ENCODE measurements at regions not wholly inside any gene's neighbourhood (a gene's known extent, or its start where the extent isn't known, plus 50 kb on each side); places are given as distances from the start of the nearest gene placed in this dataset.

- in situ Hi-C loops (cut with HindIII; ENCODE audit: low pct_ligation_motif_present, low pct_unique_long_range_greater_than_20kb, low sequenced_read_pairs), result no loop called here
- DNase-seq, result no peak
Measured at GRCh38 chr9:81379655-81380054, 309.7 kb downstream of the TLE1 start.

GRCh38 chr9:81377921-81378320 lies 311.4 kb downstream of the TLE1 start:
- in situ Hi-C loops (cut with HindIII; ENCODE audit: low pct_ligation_motif_present, low pct_unique_long_range_greater_than_20kb, low sequenced_read_pairs), result no loop called here
- no peak for DNase-seq

- DNase-seq, result no peak
- in situ Hi-C loops (cut with HindIII; ENCODE audit: low pct_ligation_motif_present, low pct_unique_long_range_greater_than_20kb, low sequenced_read_pairs), result no loop called here
Measured at GRCh38 chr9:81377320-81377719, 312.0 kb downstream of the TLE1 start.

- in situ Hi-C loops (cut with HindIII; ENCODE audit: low pct_ligation_motif_present, low pct_unique_long_range_greater_than_20kb, low sequenced_read_pairs), result no loop called here
- DNase-seq, result no peak
Measured at GRCh38 chr9:81375187-81376100, 313.9 kb downstream of the TLE1 start.

GRCh38 chr9:81374459-81375186 lies 314.7 kb downstream of the TLE1 start:
- in situ Hi-C loops (cut with HindIII; ENCODE audit: low pct_ligation_motif_present, low pct_unique_long_range_greater_than_20kb, low sequenced_read_pairs), result no loop called here
- DNase-seq, result no peak

- no peak for DNase-seq
- in situ Hi-C loops (cut with HindIII; ENCODE audit: low pct_ligation_motif_present, low pct_unique_long_range_greater_than_20kb, low sequenced_read_pairs), result no loop called here
Measured at GRCh38 chr9:81373294-81373693, 316.1 kb downstream of the TLE1 start.

GRCh38 chr9:81372628-81373191 lies 316.6 kb downstream of the TLE1 start:
- in situ Hi-C loops (cut with HindIII; ENCODE audit: low pct_ligation_motif_present, low pct_unique_long_range_greater_than_20kb, low sequenced_read_pairs), result no loop called here

GRCh38 chr9:81371824-81372223 lies 317.5 kb downstream of the TLE1 start:
- no peak for DNase-seq
- in situ Hi-C loops (cut with HindIII; ENCODE audit: low pct_ligation_motif_present, low pct_unique_long_range_greater_than_20kb, low sequenced_read_pairs), result no loop called here

More at GRCh38 chr9:81372628-81373191, 316.6 kb downstream of the TLE1 start:
- no peak for DNase-seq

- DNase-seq, result no peak
- in situ Hi-C loops (cut with HindIII; ENCODE audit: low pct_ligation_motif_present, low pct_unique_long_range_greater_than_20kb, low sequenced_read_pairs), result no loop called here
Measured at GRCh38 chr9:81370650-81371049, 318.7 kb downstream of the TLE1 start.

- DNase-seq, result no peak
- in situ Hi-C loops (cut with HindIII; ENCODE audit: low pct_ligation_motif_present, low pct_unique_long_range_greater_than_20kb, low sequenced_read_pairs), result no loop called here
Measured at GRCh38 chr9:81370096-81370495, 319.3 kb downstream of the TLE1 start.

GRCh38 chr9:81369121-81369520 lies 320.2 kb downstream of the TLE1 start:
- in situ Hi-C loops (cut with HindIII; ENCODE audit: low pct_ligation_motif_present, low pct_unique_long_range_greater_than_20kb, low sequenced_read_pairs), result no loop called here

GRCh38 chr9:81363916-81364480 lies 325.3 kb downstream of the TLE1 start:
- no peak for DNase-seq
- in situ Hi-C loops (cut with HindIII; ENCODE audit: low pct_ligation_motif_present, low pct_unique_long_range_greater_than_20kb, low sequenced_read_pairs), result no loop called here

More at GRCh38 chr9:81369121-81369520, 320.2 kb downstream of the TLE1 start:
- DNase-seq, result no peak

- in situ Hi-C loops (cut with HindIII; ENCODE audit: low pct_ligation_motif_present, low pct_unique_long_range_greater_than_20kb, low sequenced_read_pairs), result no loop called here
- no peak for DNase-seq
Measured at GRCh38 chr9:81361296-81361695, 328.1 kb downstream of the TLE1 start.

- in situ Hi-C loops (cut with HindIII; ENCODE audit: low pct_ligation_motif_present, low pct_unique_long_range_greater_than_20kb, low sequenced_read_pairs), result no loop called here
- DNase-seq, result no peak
Measured at GRCh38 chr9:81351166-81351565, 338.2 kb downstream of the TLE1 start.

GRCh38 chr9:81344366-81344765 lies 345.0 kb downstream of the TLE1 start:
- no peak for DNase-seq
- in situ Hi-C loops (cut with HindIII; ENCODE audit: low pct_ligation_motif_present, low pct_unique_long_range_greater_than_20kb, low sequenced_read_pairs), result no loop called here

- in situ Hi-C loops (cut with HindIII; ENCODE audit: low pct_ligation_motif_present, low pct_unique_long_range_greater_than_20kb, low sequenced_read_pairs), result no loop called here
- no peak for DNase-seq
Measured at GRCh38 chr9:81335879-81336421, 353.4 kb downstream of the TLE1 start.

- in situ Hi-C loops (cut with HindIII; ENCODE audit: low pct_ligation_motif_present, low pct_unique_long_range_greater_than_20kb, low sequenced_read_pairs), result no loop called here
- DNase-seq, result no peak
Measured at GRCh38 chr9:81321551-81321950, 367.8 kb downstream of the TLE1 start.

GRCh38 chr9:81320909-81321482 lies 368.4 kb downstream of the TLE1 start:
- no peak for DNase-seq
- in situ Hi-C loops (cut with HindIII; ENCODE audit: low pct_ligation_motif_present, low pct_unique_long_range_greater_than_20kb, low sequenced_read_pairs), result no loop called here
